GM18498 (cell line): ENCODE measurements at regions not wholly inside any gene's neighbourhood (a gene's known extent, or its start where the extent isn't known, plus 50 kb on each side); places are given as distances from the start of the nearest gene placed in this dataset.
"Not testable (repeated sequence)": the region's sequence is repeated elsewhere in the genome, so short reads cannot be mapped to it uniquely, and the experiment has no call there.

Experiments
- ATAC-seq: cut with Tn5 transposase; IDR thresholded peaks from one replicate; pipeline ENCODE4 v1.9.1; 2021; ENCODE audit warnings: mild to moderate bottlenecking, moderate library complexity; ENCODE audit not compliant: unreplicated experiment

- ATAC-seq = no peak
These were observed 80.5 kb downstream of the ZIC3 start for GRCh38 chrX:137646472-137646871.

- no peak for ATAC-seq
These were observed 85.7 kb downstream of the ZIC3 start for GRCh38 chrX:137651647-137652046.

- ATAC-seq = no peak
These were observed 86.2 kb downstream of the ZIC3 start for GRCh38 chrX:137652086-137652485.

GRCh38 chrX:137654481-137654880 lies 88.6 kb downstream of the ZIC3 start:
- no peak for ATAC-seq

GRCh38 chrX:137667776-137668175 lies 101.8 kb downstream of the ZIC3 start:
- no peak for ATAC-seq

- no peak for ATAC-seq
These were observed 118.7 kb downstream of the ZIC3 start for GRCh38 chrX:137684591-137684990.

GRCh38 chrX:137695417-137695816 lies 129.5 kb downstream of the ZIC3 start:
- ATAC-seq = no peak

- no peak for ATAC-seq
These were observed 141.4 kb downstream of the ZIC3 start for GRCh38 chrX:137707348-137707747.

- no peak for ATAC-seq
These were observed 176.9 kb downstream of the ZIC3 start for GRCh38 chrX:137742846-137743245.

GRCh38 chrX:137743414-137743813 lies 177.5 kb downstream of the ZIC3 start:
- ATAC-seq = no peak

GRCh38 chrX:137746289-137746688 lies 180.4 kb downstream of the ZIC3 start:
- no peak for ATAC-seq

- ATAC-seq = no peak
These were observed 181.5 kb downstream of the ZIC3 start for GRCh38 chrX:137747244-137748043.

- no peak for ATAC-seq
These were observed 182.9 kb downstream of the ZIC3 start for GRCh38 chrX:137748827-137749226.

- ATAC-seq = no peak
These were observed 183.3 kb downstream of the ZIC3 start for GRCh38 chrX:137749246-137749645.

GRCh38 chrX:137771537-137771936 lies 205.6 kb downstream of the ZIC3 start:
- ATAC-seq = no peak

- no peak for ATAC-seq
These were observed 226.3 kb downstream of the ZIC3 start for GRCh38 chrX:137792214-137792613.

GRCh38 chrX:137797926-137798325 lies 232.0 kb downstream of the ZIC3 start:
- not testable (repeated sequence) for ATAC-seq

GRCh38 chrX:137823257-137823656 lies 257.3 kb downstream of the ZIC3 start:
- ATAC-seq = no peak

- ATAC-seq = no peak
These were observed 281.4 kb downstream of the ZIC3 start for GRCh38 chrX:137847376-137847775.

- ATAC-seq = no peak
These were observed 282.5 kb downstream of the ZIC3 start for GRCh38 chrX:137848266-137848905.

GRCh38 chrX:137852502-137852901 lies 286.6 kb downstream of the ZIC3 start:
- no peak for ATAC-seq

- ATAC-seq = no peak
These were observed 289.6 kb downstream of the ZIC3 start for GRCh38 chrX:137855490-137855889.
